ENCODE measurements at regions not wholly inside any gene's neighbourhood (a gene's known extent, or its start where the extent isn't known, plus 50 kb on each side); places are given as distances from the start of the nearest gene placed in this dataset.

DNA sequence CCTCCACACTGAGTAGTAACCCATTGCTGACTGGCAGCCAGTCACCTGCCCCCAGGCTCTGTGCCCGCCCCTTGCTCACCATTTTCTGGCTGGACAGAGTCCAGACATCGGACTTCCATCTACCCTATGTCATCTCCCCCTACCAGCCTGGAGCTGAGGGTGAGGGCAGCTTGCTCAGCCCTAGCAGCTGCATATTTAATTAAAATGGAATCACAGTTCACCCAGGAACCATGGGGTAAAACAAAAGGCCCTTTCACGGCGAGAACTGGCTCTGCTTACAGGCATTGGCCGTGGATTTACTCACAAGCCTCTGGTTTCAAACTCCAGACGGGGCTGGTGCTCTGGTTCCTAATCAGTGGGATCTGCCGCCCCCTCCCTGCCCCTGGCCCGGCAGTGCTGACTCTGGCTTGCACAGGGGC lies 94.9 kb upstream of the ATP2B2 start:
- 43 to 76% (median 69%) methylated on average over 7 to 8 of the region's 8 CpGs for WGBS, 5 donors
- no peaks in the 10 kb centered on the region for H3K9me3 ChIP-seq
- H3K27me3 ChIP-seq (replicated peaks in 1 of 7) = peaks cover 0 to 19% (median 0%) of the 10 kb centered on the region in 7 donors
- H3K36me3 ChIP-seq = no peaks in the 10 kb centered on the region
- no peak overlapping the region for H3K4me3 ChIP-seq
- H3K4me1 ChIP-seq = peaks cover 0 to 15% (median 3%) of the 10 kb centered on the region in 6 donors
- intact Hi-C loops (cut with DNase I; ENCODE audit: low total_unique reads) = no loop called here
- H3K27ac ChIP-seq = no peak overlapping the region
- DNase-seq = peak; percentile 34
- TF ChIP-seq POLR2AphosphoS5 (IDR thresholded peaks at IDR 0.05) (no peak), POLR2A (IDR thresholded peaks at IDR 0.05) (no peak)
- TF ChIP-seq, protein P1, sequence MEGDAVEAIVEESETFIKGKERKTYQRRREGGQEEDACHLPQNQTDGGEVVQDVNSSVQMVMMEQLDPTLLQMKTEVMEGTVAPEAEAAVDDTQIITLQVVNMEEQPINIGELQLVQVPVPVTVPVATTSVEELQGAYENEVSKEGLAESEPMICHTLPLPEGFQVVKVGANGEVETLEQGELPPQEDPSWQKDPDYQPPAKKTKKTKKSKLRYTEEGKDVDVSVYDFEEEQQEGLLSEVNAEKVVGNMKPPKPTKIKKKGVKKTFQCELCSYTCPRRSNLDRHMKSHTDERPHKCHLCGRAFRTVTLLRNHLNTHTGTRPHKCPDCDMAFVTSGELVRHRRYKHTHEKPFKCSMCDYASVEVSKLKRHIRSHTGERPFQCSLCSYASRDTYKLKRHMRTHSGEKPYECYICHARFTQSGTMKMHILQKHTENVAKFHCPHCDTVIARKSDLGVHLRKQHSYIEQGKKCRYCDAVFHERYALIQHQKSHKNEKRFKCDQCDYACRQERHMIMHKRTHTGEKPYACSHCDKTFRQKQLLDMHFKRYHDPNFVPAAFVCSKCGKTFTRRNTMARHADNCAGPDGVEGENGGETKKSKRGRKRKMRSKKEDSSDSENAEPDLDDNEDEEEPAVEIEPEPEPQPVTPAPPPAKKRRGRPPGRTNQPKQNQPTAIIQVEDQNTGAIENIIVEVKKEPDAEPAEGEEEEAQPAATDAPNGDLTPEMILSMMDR (IDR thresholded peaks at IDR 0.05 in 8 of 11, conservative IDR thresholded peaks at IDR 0.05 in 3 of 11) = no peak

DNA sequence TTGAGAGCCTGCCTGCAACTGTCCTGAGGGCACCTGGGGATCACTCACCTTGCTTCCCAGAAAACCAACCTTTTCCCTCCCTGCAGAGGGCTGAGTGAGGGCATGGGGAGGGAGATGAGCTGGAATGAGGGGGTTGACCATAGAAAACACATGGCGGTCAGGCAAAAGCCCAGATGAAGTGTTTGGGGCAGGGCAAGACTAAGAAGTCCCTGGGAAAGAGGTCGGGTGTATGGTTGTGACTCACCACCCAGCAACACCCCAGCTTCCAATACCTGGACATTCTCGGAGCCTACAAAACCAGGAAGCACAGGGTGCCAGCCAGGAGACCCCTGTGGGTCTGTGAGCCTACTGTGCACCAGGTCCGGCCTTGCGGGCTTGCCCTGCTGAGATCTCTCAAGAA lies 95.3 kb upstream of the ATP2B2 start:
- peak; percentile 54 for DNase-seq
- H3K9me3 ChIP-seq = no peaks in the 10 kb centered on the region
- 82 to 96% (median 86%) methylated on average over 5 of the region's 5 CpGs for WGBS, 5 donors
- no peak for TF ChIP-seq POLR2A (IDR thresholded peaks at IDR 0.05)
- TF ChIP-seq POLR2AphosphoS5 (IDR thresholded peaks at IDR 0.05) = no peak
- TF ChIP-seq, protein P1 (IDR thresholded peaks at IDR 0.05 in 8 of 11, conservative IDR thresholded peaks at IDR 0.05 in 3 of 11) = no peak
- H3K27me3 ChIP-seq (replicated peaks in 1 of 7) = peaks cover 0 to 23% (median 0%) of the 10 kb centered on the region in 7 donors
- peaks cover 0 to 15% (median 3%) of the 10 kb centered on the region in 6 donors for H3K4me1 ChIP-seq
- H3K4me3 ChIP-seq = no peak overlapping the region
- H3K36me3 ChIP-seq = no peaks in the 10 kb centered on the region
- intact Hi-C loops (cut with DNase I; ENCODE audit: low total_unique reads) = no loop called here
- H3K27ac ChIP-seq = no peak overlapping the region

DNA sequence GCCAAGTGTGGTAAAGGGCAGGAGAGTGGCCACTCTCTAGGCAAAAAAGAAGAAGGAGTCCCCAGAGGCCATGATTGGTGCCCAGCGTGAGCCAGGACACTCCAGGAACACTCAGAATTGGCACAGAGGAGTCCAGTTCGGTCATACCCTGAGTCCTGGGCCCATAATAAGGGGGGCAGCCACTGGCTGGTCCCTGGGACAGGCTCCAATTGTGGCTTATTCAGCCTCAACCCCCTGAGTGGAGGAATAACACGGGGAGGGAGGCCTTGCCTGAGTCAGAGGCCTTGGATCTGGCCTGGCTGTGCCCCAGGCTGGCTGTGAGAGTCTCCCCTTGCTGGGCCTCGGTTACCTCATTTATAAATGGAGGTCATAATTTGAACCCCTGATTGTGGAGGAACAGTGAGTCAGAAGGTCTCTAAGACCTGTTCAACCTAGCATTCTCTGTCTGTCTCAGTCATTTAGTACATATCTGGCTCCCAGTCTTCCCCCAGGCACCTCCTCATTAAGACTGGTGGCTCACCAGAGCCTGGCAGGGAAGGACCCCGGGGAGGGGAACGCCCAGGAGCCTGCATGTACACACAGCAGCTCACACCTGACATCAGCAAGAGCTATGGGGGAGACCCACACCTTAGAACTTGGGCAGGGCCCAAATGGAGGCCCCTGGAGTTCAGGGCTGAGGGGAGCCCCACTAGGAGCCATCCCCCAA lies 95.9 kb upstream of the ATP2B2 start:
- WGBS, 5 donors = 70 to 85% (median 78%) methylated on average over 5 to 6 of the region's 6 CpGs
- intact Hi-C loops (cut with DNase I; ENCODE audit: low total_unique reads) = no loop called here
- Histone ChIP-seq H3K4me1 (peaks cover 0 to 15% (median 3%) of the 10 kb centered on the region in 6 donors), H3K4me3 (no peak overlapping the region), H3K36me3 (no peaks in the 10 kb centered on the region), H3K27me3 (replicated peaks in 1 of 7) (peaks cover 0 to 27% (median 0%) of the 10 kb centered on the region in 7 donors), H3K27ac (no peak overlapping the region), H3K9me3 (no peaks in the 10 kb centered on the region)
- DNase-seq = peak; percentile 49
- no peak for TF ChIP-seq POLR2AphosphoS5 (IDR thresholded peaks at IDR 0.05)
- no peak for TF ChIP-seq POLR2A (IDR thresholded peaks at IDR 0.05)
- TF ChIP-seq, protein P1 (IDR thresholded peaks at IDR 0.05 in 8 of 11, conservative IDR thresholded peaks at IDR 0.05 in 3 of 11) = no peak

DNA sequence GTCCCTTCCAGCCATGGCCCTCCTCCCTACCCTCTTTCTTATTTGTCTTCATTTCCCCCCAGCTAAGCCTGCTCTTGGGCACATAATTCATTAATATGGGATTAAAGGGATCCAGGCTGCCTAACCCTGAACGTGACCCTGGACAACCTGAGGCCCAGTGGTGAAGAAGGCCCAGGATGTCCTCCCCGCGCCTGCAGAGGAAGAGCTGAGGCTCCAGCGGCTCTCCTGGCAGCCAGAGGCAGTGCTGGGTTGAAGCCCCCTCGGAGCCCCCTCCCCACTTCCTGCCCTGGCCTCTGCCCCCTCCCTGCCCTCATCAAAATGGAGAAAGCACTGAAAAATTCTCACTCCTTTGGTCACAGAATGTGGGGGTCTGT lies 96.5 kb upstream of the ATP2B2 start:
- no peak overlapping the region for H3K27ac ChIP-seq
- DNase-seq = peak; percentile 64
- H3K27me3 ChIP-seq (replicated peaks in 1 of 7) = peaks cover 0 to 27% (median 0%) of the 10 kb centered on the region in 7 donors
- no peaks in the 10 kb centered on the region for H3K36me3 ChIP-seq
- intact Hi-C loops (cut with DNase I; ENCODE audit: low total_unique reads) = no loop called here
- peaks cover 0 to 15% (median 3%) of the 10 kb centered on the region in 6 donors for H3K4me1 ChIP-seq
- no peaks in the 10 kb centered on the region for H3K9me3 ChIP-seq
- 48 to 66% (median 58%) methylated on average over 5 of the region's 5 CpGs for WGBS, 5 donors
- TF ChIP-seq POLR2A (IDR thresholded peaks at IDR 0.05) = no peak
- no peak for TF ChIP-seq POLR2AphosphoS5 (IDR thresholded peaks at IDR 0.05)
- TF ChIP-seq, protein P1 (IDR thresholded peaks at IDR 0.05 in 8 of 11, conservative IDR thresholded peaks at IDR 0.05 in 3 of 11) = no peak
- H3K4me3 ChIP-seq = no peak overlapping the region
